Activated CD8-positive, alpha-beta T cell treated with anti-CD3 and anti-CD28 coated beads for 36 hours (primary cell): ENCODE measurements at regions not wholly inside any gene's neighbourhood (a gene's known extent, or its start where the extent isn't known, plus 50 kb on each side); places are given as distances from the start of the nearest gene placed in this dataset.
"Not testable (repeated sequence)": the region's sequence is repeated elsewhere in the genome, so short reads cannot be mapped to it uniquely, and the experiment has no call there.

Experiments used
- ATAC-seq: fragments of 200-7000 bp; cut with Tn5 transposase; one replicate; pipeline ENCODE4 v1.10.0; 2021; ENCODE audit warnings: mild to moderate bottlenecking, moderate library complexity
- CTCF ChIA-PET: fragments of 350-600 bp; sonication (Branson Sonifier 250); formaldehyde crosslinking; loops from one replicate; lab custom pipeline; 2021; ENCODE audit warnings: antibody characterized with exemption; lab: Charles Lee
- POLR2A ChIA-PET: fragments of 350-600 bp; sonication (Branson Sonifier 250); formaldehyde crosslinking; loops from one replicate; lab custom pipeline; 2021; ENCODE audit warnings: antibody characterized with exemption; lab: Charles Lee
- DNase-seq: peaks from one replicate; pipeline ENCODE4 v3.0.0-alpha.2; 2020
- H3K27ac Mint-ChIP-seq: one replicate; pipeline ENCODE4 v1.8.0; 2021; ENCODE audit warnings: mild to moderate bottlenecking, mixed read lengths
- H3K27me3 Mint-ChIP-seq: one replicate; pipeline ENCODE4 v1.8.0; 2021; ENCODE audit warnings: mixed read lengths
- H3K36me3 Mint-ChIP-seq: one replicate; pipeline ENCODE4 v1.8.0; 2021; ENCODE audit warnings: low read depth, mixed read lengths
- H3K4me1 Mint-ChIP-seq: one replicate; pipeline ENCODE4 v1.8.0; 2021; ENCODE audit warnings: low read depth, mixed read lengths
- H3K4me3 Mint-ChIP-seq: one replicate; pipeline ENCODE4 v1.8.0; 2021; ENCODE audit warnings: mild to moderate bottlenecking, moderate library complexity, mixed read lengths
- H3K9me3 Mint-ChIP-seq: one replicate; pipeline ENCODE4 v1.8.0; 2021; ENCODE audit warnings: mixed read lengths
- intact Hi-C: fragments of 100-400 bp; cut with micrococcal nuclease; formaldehyde crosslinking; loops from one replicate; pipeline ENCODE4 v1.10.0; 2022
- TF ChIP-seq, protein P1 (sequence below): fragments of 200-600 bp; IDR thresholded peaks from one replicate; pipeline ENCODE4 v1.8.0; 2022; ENCODE audit warnings: antibody characterized with exemption, mild to moderate bottlenecking

DNA sequence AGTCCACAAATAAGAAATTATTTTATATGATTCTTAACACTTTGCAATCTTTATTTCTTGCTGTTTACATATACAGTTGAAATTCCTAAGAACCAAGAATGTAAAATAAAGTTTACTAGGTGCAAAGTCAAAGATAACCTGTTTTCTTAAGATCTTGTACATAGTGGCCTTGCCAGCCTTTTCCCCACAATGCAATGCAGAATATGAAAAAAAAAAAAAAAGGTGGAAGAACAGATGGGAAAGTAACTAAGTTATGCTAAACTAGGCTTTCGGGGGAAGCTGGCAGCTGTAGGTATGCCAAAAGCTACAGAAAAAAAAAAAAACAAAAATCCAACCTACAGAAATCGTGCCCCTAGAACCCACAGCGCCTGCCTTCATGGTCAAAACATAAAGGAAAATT, 1588.4 kb downstream of the STIM2 start:
- ChIA-PET POLR2A (no interaction called here), CTCF (no interaction called here)
- TF ChIP-seq, protein P1, sequence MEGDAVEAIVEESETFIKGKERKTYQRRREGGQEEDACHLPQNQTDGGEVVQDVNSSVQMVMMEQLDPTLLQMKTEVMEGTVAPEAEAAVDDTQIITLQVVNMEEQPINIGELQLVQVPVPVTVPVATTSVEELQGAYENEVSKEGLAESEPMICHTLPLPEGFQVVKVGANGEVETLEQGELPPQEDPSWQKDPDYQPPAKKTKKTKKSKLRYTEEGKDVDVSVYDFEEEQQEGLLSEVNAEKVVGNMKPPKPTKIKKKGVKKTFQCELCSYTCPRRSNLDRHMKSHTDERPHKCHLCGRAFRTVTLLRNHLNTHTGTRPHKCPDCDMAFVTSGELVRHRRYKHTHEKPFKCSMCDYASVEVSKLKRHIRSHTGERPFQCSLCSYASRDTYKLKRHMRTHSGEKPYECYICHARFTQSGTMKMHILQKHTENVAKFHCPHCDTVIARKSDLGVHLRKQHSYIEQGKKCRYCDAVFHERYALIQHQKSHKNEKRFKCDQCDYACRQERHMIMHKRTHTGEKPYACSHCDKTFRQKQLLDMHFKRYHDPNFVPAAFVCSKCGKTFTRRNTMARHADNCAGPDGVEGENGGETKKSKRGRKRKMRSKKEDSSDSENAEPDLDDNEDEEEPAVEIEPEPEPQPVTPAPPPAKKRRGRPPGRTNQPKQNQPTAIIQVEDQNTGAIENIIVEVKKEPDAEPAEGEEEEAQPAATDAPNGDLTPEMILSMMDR = no peak
- no peaks in the 10 kb centered on the region for H3K4me1 Mint-ChIP-seq
- DNase-seq = no peak
- no peaks in the 10 kb centered on the region for H3K27me3 Mint-ChIP-seq
- no peak for ATAC-seq
- H3K9me3 Mint-ChIP-seq = peaks cover 9% of the 10 kb centered on the region
- intact Hi-C loops = no loop called here
- no peak overlapping the region for H3K27ac Mint-ChIP-seq
- H3K4me3 Mint-ChIP-seq = no peak overlapping the region
- H3K36me3 Mint-ChIP-seq = no peaks in the 10 kb centered on the region

DNA sequence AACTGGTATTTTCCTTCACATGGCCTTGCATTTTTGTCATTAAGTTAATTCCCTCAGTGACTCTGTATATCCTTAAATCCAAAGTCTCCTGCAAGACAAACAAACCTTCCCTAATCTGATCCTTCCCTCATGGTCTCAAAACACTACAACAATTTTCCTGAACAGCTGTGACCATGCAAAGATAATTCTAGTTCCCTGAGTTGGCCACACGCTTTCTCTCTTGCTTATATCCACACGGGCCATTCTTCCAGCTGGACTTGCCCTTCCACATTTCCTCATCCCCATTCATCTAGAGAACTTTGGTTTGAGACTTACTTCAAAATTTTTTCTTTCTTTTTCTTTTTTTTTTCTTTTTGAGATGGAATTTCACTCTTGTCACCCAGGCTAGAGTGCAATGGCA, 1590.7 kb downstream of the STIM2 start:
- no peaks in the 10 kb centered on the region for H3K4me1 Mint-ChIP-seq
- H3K4me3 Mint-ChIP-seq = no peak overlapping the region
- POLR2A ChIA-PET = no interaction called here
- H3K27me3 Mint-ChIP-seq = no peaks in the 10 kb centered on the region
- TF ChIP-seq, protein P1 = no peak
- intact Hi-C loops = no loop called here
- H3K27ac Mint-ChIP-seq = no peak overlapping the region
- CTCF ChIA-PET = no interaction called here
- DNase-seq (no peak), ATAC-seq (no peak)
- H3K36me3 Mint-ChIP-seq = no peaks in the 10 kb centered on the region
- H3K9me3 Mint-ChIP-seq = peaks cover 17% of the 10 kb centered on the region

DNA sequence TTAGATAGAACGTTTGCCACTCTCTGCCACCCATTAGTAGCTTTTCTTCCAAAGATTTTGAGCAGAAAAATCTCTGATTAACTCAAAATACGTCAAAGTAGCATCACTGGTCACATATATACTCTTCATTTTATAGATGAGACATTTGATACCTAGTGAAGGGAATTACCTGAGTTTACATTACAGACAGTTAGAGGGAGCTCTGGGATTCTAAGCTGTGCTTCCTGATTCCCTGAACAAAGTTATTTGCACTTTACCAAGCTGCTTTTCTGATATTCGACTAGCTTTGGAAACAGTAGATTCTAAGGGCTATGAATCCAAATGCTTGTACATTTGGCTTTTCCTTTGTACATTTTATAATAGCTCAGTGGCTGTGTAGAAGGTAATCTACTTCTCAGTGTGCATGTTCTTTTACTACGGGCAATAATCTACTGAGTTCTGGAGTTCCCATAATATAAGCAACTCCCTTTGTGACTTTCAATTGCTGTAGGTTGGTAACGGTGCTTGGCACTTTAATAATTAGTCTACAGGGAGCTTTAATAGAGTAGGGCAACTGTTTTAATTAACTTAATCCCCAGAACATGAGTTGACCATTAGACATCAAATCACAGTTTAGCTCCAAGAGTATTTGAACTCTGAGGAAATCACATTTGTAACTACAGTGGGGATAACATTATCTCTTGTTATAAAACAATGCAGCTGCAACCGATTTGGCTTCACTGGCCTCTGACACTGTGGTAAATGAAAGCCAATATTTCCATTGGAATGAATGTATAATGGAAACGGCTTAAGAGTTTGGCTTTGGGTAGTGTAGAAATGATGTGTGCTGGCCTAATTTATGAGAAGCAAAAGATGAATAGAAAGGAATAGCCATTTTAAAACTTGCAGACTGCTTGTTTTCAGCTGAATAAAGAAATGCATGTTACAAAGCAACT, 1602.4 kb downstream of the STIM2 start:
- no peaks in the 10 kb centered on the region for H3K9me3 Mint-ChIP-seq
- TF ChIP-seq, protein P1 = no peak
- ChIA-PET POLR2A (no interaction called here), CTCF (no interaction called here)
- no peaks in the 10 kb centered on the region for H3K27me3 Mint-ChIP-seq
- no peak overlapping the region for H3K27ac Mint-ChIP-seq
- no peak for ATAC-seq
- H3K4me3 Mint-ChIP-seq = no peak overlapping the region
- no peaks in the 10 kb centered on the region for H3K36me3 Mint-ChIP-seq
- no peaks in the 10 kb centered on the region for H3K4me1 Mint-ChIP-seq
- intact Hi-C loops = no loop called here
- DNase-seq = no peak

DNA sequence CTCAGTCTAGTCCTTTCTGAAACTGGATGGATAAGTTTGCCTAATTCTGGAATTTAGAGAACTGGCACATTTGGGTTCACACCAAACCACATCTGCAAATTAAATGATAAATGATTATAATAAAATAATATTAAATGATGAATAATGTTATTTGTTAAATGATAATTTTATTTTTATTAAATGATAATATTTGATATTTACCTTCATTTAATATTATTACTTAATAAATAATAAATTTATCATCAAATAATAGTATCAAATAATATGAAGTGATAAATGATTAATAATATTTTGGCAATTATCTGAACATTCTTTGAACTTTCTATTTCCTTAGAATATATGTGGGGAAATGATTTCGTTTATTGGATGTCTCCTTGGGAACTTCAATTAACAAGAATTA, 1604.2 kb downstream of the STIM2 start:
- Mint-ChIP-seq H3K36me3 (no peaks in the 10 kb centered on the region), H3K27me3 (no peaks in the 10 kb centered on the region), H3K4me1 (no peaks in the 10 kb centered on the region), H3K9me3 (no peaks in the 10 kb centered on the region), H3K4me3 (no peak overlapping the region), H3K27ac (no peak overlapping the region)
- DNase-seq = no peak
- ATAC-seq = no peak
- ChIA-PET POLR2A (no interaction called here), CTCF (no interaction called here)
- TF ChIP-seq, protein P1 = no peak
- intact Hi-C loops = no loop called here

DNA sequence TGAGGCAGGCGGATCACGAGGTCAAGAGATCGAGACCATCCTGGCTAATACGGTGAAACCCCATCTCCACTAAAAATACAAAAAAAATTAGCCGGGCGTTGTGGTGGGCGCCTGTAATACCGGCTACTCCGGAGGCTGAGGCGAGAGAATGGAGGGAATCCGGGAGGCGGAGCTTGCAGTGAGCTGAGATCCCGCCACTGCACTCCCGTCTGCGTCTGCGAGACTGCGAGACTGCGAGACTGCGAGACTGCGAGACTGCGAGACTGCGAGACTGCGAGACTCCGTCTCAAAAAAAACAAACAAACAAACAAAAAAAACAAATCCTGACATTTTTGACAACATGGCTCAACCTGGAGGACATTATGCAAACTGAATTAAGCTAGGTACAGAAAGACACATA, 1606.2 kb downstream of the STIM2 start:
- DNase-seq, ATAC-seq, H3K27me3 Mint-ChIP-seq, intact Hi-C loops, H3K4me1 Mint-ChIP-seq, H3K9me3 Mint-ChIP-seq, H3K4me3 Mint-ChIP-seq, POLR2A ChIA-PET, H3K27ac Mint-ChIP-seq, CTCF ChIA-PET, H3K36me3 Mint-ChIP-seq: not testable (repeated sequence)
